ENCODE measurements at regions not wholly inside any gene's neighbourhood (a gene's known extent, or its start where the extent isn't known, plus 50 kb on each side); places are given as distances from the start of the nearest gene placed in this dataset.

GRCh38 chr9:87392086-87392485 lies 105.6 kb upstream of the DAPK1 start:
- DNase-seq (ENCODE audit: low spot score) (no peak), ATAC-seq (ENCODE audit: low read depth) (no peak)
- no peaks in the 10 kb centered on the region for H3K36me3 ChIP-seq (ENCODE audit: low read depth)
- no peaks in the 10 kb centered on the region for H3K4me1 ChIP-seq (ENCODE audit: insufficient read depth, poor library complexity, severe bottlenecking)
- H3K4me3 ChIP-seq (ENCODE audit: severe bottlenecking), result no peak overlapping the region
- H3K27me3 ChIP-seq (ENCODE audit: insufficient read depth, poor library complexity, severe bottlenecking), result no peaks in the 10 kb centered on the region
- no peaks in the 10 kb centered on the region for H3K9me3 ChIP-seq (ENCODE audit: severe bottlenecking)
- no peak for TF ChIP-seq CTCF (IDR thresholded peaks at IDR 0.05; ENCODE audit: poor library complexity, severe bottlenecking)
- no peak overlapping the region for H3K27ac ChIP-seq (ENCODE audit: poor library complexity, severe bottlenecking)

GRCh38 chr9:87393706-87394230 lies 103.9 kb upstream of the DAPK1 start:
- no peaks in the 10 kb centered on the region for H3K9me3 ChIP-seq (ENCODE audit: severe bottlenecking)
- no peaks in the 10 kb centered on the region for H3K36me3 ChIP-seq (ENCODE audit: low read depth)
- H3K27me3 ChIP-seq (ENCODE audit: insufficient read depth, poor library complexity, severe bottlenecking), result no peaks in the 10 kb centered on the region
- H3K4me1 ChIP-seq (ENCODE audit: insufficient read depth, poor library complexity, severe bottlenecking), result no peaks in the 10 kb centered on the region
- DNase-seq (ENCODE audit: low spot score) (no peak), ATAC-seq (ENCODE audit: low read depth) (no peak)
- no peak overlapping the region for H3K27ac ChIP-seq (ENCODE audit: poor library complexity, severe bottlenecking)
- no peak for TF ChIP-seq CTCF (IDR thresholded peaks at IDR 0.05; ENCODE audit: poor library complexity, severe bottlenecking)
- no peak overlapping the region for H3K4me3 ChIP-seq (ENCODE audit: severe bottlenecking)

- Histone ChIP-seq H3K27ac (ENCODE audit: poor library complexity, severe bottlenecking) (no peak overlapping the region), H3K36me3 (ENCODE audit: low read depth) (no peaks in the 10 kb centered on the region), H3K27me3 (ENCODE audit: insufficient read depth, poor library complexity, severe bottlenecking) (no peaks in the 10 kb centered on the region), H3K4me1 (ENCODE audit: insufficient read depth, poor library complexity, severe bottlenecking) (no peaks in the 10 kb centered on the region), H3K4me3 (ENCODE audit: severe bottlenecking) (no peak overlapping the region), H3K9me3 (ENCODE audit: severe bottlenecking) (no peaks in the 10 kb centered on the region)
- ATAC-seq (ENCODE audit: low read depth) (no peak), DNase-seq (ENCODE audit: low spot score) (no peak)
- no peak for TF ChIP-seq CTCF (IDR thresholded peaks at IDR 0.05; ENCODE audit: poor library complexity, severe bottlenecking)
These were observed 101.7 kb upstream of the DAPK1 start for GRCh38 chr9:87395804-87396479.

- ATAC-seq (ENCODE audit: low read depth), result no peak
- peaks cover 3% of the 10 kb centered on the region for H3K4me1 ChIP-seq (ENCODE audit: insufficient read depth, poor library complexity, severe bottlenecking)
- no peak overlapping the region for H3K27ac ChIP-seq (ENCODE audit: poor library complexity, severe bottlenecking)
- no peak for TF ChIP-seq CTCF (IDR thresholded peaks at IDR 0.05; ENCODE audit: poor library complexity, severe bottlenecking)
- no peak overlapping the region for H3K4me3 ChIP-seq (ENCODE audit: severe bottlenecking)
- no peak for DNase-seq (ENCODE audit: low spot score)
- H3K9me3 ChIP-seq (ENCODE audit: severe bottlenecking), result no peaks in the 10 kb centered on the region
- H3K27me3 ChIP-seq (ENCODE audit: insufficient read depth, poor library complexity, severe bottlenecking), result no peaks in the 10 kb centered on the region
- H3K36me3 ChIP-seq (ENCODE audit: low read depth), result no peaks in the 10 kb centered on the region
These were observed 96.0 kb upstream of the DAPK1 start for GRCh38 chr9:87401681-87402080.

- H3K4me3 ChIP-seq (ENCODE audit: severe bottlenecking), result no peak overlapping the region
- no peak for DNase-seq (ENCODE audit: low spot score)
- TF ChIP-seq CTCF (IDR thresholded peaks at IDR 0.05; ENCODE audit: poor library complexity, severe bottlenecking), result no peak
- no peak overlapping the region for H3K27ac ChIP-seq (ENCODE audit: poor library complexity, severe bottlenecking)
- no peak for ATAC-seq (ENCODE audit: low read depth)
- peaks cover 3% of the 10 kb centered on the region for H3K4me1 ChIP-seq (ENCODE audit: insufficient read depth, poor library complexity, severe bottlenecking)
- H3K9me3 ChIP-seq (ENCODE audit: severe bottlenecking), result no peaks in the 10 kb centered on the region
- no peaks in the 10 kb centered on the region for H3K27me3 ChIP-seq (ENCODE audit: insufficient read depth, poor library complexity, severe bottlenecking)
- no peaks in the 10 kb centered on the region for H3K36me3 ChIP-seq (ENCODE audit: low read depth)
These were observed 95.1 kb upstream of the DAPK1 start for GRCh38 chr9:87402537-87402936.

All from RWPE2 (cell line).